Type B pancreatic cell (in vitro differentiated cells): ENCODE measurements at regions not wholly inside any gene's neighbourhood (a gene's known extent, or its start where the extent isn't known, plus 50 kb on each side); places are given as distances from the start of the nearest gene placed in this dataset.

ENCODE experiments used
- DNase-seq: peaks from one replicate; pipeline ENCODE4 v3.0.0; 2021; ENCODE audit warnings: mixed read lengths; ENCODE audit not compliant: unreplicated experiment; ENCODE audit errors: extremely low spot score
- H3K27ac Mint-ChIP-seq: 2 replicates; pipeline ENCODE4 v1.8.0; 2021; ENCODE audit warnings: mild to moderate bottlenecking, mixed read lengths
- H3K27me3 Mint-ChIP-seq: 2 replicates; pipeline ENCODE4 v1.8.0; 2021; ENCODE audit warnings: mixed read lengths
- H3K36me3 Mint-ChIP-seq: 2 replicates; pipeline ENCODE4 v1.8.0; 2021; ENCODE audit warnings: mixed read lengths
- H3K4me1 Mint-ChIP-seq: one replicate; pipeline ENCODE4 v1.8.0; 2021; ENCODE audit warnings: mixed read lengths; ENCODE audit not compliant: unreplicated experiment
- H3K4me3 Mint-ChIP-seq: 2 replicates; pipeline ENCODE4 v1.8.0; 2021; ENCODE audit warnings: mild to moderate bottlenecking, mixed read lengths
- H3K9me3 Mint-ChIP-seq: 2 replicates; pipeline ENCODE4 v1.8.0; 2021; ENCODE audit warnings: mixed read lengths
- TF ChIP-seq, protein P1 (sequence below): fragments of 200-600 bp; sonication (generic); conservative IDR thresholded peaks from 2 replicates; pipeline ENCODE4 v1.5.0; 2021; ENCODE audit warnings: antibody characterized with exemption, mild to moderate bottlenecking

DNA sequence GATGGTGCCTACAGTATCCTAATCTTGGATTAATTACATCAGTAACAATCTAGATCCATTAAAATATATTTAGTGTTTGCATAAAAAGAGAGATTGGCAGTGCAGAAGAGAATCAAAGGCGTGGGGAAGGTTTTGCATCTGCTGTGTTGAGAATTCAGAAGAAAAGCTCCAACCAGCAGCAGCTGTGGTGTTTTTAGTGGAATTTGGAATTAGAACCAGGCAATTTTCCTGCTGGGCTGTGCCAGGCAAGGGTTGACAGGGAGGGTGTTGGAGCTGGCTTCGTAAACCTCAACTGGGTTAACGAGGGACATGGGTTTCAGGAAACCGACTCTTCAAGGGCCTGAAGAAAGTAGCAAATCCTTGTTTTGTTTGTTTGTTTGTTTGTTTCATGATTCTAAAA is 107.8 kb upstream of the WSCD1 start:
- H3K4me3 Mint-ChIP-seq: no peak overlapping the region
- DNase-seq: no peak
- no peak overlapping the region for H3K27ac Mint-ChIP-seq

DNA sequence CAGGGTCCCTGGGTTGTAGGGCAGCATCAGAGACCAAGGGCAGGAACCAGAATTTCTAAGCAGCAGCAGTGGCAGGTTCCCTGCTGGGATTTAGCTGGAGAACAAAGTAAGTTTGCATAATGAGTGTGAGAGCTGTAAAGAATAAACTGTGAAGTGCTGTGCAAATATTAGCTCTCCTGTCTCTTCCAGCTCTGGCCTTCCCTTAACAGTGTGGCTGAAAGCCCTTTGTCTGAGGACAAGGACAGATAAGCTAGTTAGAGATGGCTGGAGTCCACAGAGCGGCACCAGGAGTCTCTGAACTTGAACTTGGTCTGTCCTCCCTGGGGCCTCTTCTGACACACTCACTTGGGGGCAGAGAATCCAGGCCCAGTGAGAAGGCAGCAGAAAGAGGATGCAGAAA is 98.2 kb upstream of the WSCD1 start:
- Mint-ChIP-seq H3K9me3 (peaks cover 8% of the 10 kb centered on the region), H3K4me3 (no peak overlapping the region), H3K27me3 (peaks cover 14% of the 10 kb centered on the region), H3K4me1 (peaks cover 9% of the 10 kb centered on the region), H3K36me3 (no peaks in the 10 kb centered on the region), H3K27ac (no peak overlapping the region)
- TF ChIP-seq, protein P1, sequence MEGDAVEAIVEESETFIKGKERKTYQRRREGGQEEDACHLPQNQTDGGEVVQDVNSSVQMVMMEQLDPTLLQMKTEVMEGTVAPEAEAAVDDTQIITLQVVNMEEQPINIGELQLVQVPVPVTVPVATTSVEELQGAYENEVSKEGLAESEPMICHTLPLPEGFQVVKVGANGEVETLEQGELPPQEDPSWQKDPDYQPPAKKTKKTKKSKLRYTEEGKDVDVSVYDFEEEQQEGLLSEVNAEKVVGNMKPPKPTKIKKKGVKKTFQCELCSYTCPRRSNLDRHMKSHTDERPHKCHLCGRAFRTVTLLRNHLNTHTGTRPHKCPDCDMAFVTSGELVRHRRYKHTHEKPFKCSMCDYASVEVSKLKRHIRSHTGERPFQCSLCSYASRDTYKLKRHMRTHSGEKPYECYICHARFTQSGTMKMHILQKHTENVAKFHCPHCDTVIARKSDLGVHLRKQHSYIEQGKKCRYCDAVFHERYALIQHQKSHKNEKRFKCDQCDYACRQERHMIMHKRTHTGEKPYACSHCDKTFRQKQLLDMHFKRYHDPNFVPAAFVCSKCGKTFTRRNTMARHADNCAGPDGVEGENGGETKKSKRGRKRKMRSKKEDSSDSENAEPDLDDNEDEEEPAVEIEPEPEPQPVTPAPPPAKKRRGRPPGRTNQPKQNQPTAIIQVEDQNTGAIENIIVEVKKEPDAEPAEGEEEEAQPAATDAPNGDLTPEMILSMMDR: no peak
- no peak for DNase-seq

More for the DNA sequence above, 107.8 kb upstream of the WSCD1 start:
- H3K36me3 Mint-ChIP-seq: no peaks in the 10 kb centered on the region
- H3K27me3 Mint-ChIP-seq: peaks cover 41% of the 10 kb centered on the region
- H3K9me3 Mint-ChIP-seq: peaks cover 16% of the 10 kb centered on the region
- no peaks in the 10 kb centered on the region for H3K4me1 Mint-ChIP-seq
- TF ChIP-seq, protein P1: no peak

DNA sequence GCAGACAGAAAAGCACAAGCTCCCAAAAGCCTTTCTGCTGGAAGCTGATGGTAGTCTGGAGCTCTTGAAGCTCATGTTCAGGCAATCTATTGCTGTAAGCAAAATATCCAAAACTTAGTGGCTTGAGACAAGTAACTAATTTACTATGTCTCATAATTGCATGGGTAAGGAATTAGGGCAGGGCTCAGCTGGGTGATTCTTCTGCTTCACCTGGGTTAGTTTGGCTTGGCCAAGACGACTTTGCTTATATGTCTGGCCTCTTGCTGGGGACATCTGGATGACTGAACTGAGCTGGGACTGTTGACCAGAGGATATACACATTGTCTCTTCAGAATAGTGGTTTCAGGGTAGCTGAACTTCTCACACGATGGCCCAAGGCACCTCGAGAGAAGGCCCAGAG is 96.8 kb upstream of the WSCD1 start:
- TF ChIP-seq, protein P1: no peak
- DNase-seq: no peak
- Mint-ChIP-seq H3K4me1 (peaks cover 9% of the 10 kb centered on the region), H3K27me3 (peaks cover 28% of the 10 kb centered on the region), H3K36me3 (no peaks in the 10 kb centered on the region), H3K4me3 (no peak overlapping the region), H3K27ac (no peak overlapping the region), H3K9me3 (peaks cover 1% of the 10 kb centered on the region)

DNA sequence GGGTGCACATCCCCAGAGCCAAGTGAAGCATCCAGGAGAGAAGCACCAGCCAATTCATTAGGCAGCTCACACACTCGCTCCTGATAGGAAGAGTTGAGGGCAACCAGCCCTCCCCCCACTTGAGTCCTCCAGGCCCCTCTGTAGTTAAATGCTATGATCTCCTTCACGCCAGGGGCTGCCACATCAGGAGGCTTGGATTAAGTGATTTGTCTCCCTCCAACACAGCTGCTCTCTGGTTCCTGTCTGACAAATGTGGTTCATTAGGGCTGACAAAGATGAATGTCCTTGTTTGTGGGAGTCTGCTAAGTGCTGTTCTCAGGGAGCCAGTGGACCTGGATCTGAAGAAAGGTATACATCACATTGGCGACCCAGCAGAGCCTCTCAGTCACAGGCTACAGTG is 94.5 kb upstream of the WSCD1 start:
- DNase-seq: no peak
- no peaks in the 10 kb centered on the region for H3K36me3 Mint-ChIP-seq
- H3K27me3 Mint-ChIP-seq: peaks cover 33% of the 10 kb centered on the region
- no peak overlapping the region for H3K27ac Mint-ChIP-seq
- H3K9me3 Mint-ChIP-seq: no peaks in the 10 kb centered on the region
- H3K4me3 Mint-ChIP-seq: no peak overlapping the region
- H3K4me1 Mint-ChIP-seq: peaks cover 9% of the 10 kb centered on the region
- TF ChIP-seq, protein P1: no peak

DNA sequence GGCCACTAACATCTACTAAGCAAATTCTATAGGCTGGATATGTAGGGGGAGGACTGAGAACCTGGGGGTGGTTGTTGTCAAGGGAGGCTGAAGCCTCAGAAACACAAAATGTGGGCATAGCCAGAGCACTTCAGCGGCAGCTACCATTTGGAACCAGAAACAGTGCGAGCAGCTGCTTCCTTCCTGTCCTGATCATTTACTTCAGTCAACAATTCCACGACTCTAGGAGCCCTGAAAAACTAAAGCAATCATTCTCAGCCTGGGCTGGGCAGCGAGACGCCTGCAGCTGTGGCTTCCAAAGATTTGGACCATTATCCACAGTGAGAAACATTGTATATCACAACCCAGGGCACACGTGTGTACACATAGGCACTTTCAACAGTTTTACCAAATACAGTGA is 93.9 kb upstream of the WSCD1 start:
- Mint-ChIP-seq H3K9me3 (no peaks in the 10 kb centered on the region), H3K27ac (no peak overlapping the region), H3K4me1 (peaks cover 9% of the 10 kb centered on the region), H3K27me3 (peaks cover 33% of the 10 kb centered on the region), H3K4me3 (no peak overlapping the region), H3K36me3 (no peaks in the 10 kb centered on the region)
- TF ChIP-seq, protein P1: no peak
- no peak for DNase-seq

DNA sequence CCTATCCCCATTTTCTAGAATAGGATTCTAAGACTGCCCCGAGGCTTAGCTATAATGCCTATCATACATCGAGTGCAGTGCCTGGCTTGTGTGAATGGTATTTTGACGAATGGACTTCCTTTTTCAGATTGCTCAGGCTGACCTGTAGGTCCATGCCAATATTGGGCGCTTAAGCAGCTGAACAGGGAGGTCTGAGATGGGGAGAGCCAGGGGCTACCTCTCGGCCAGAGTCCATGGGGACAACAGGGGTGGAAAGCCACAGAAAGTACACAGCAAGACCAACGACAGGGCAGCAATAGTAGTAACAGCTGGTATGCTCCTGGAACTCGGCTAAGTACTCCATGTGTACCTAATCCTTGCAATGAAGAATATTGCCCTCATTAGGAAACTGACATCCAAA is 91.7 kb upstream of the WSCD1 start:
- peaks cover 38% of the 10 kb centered on the region for H3K27me3 Mint-ChIP-seq
- no peak overlapping the region for H3K27ac Mint-ChIP-seq
- no peak overlapping the region for H3K4me3 Mint-ChIP-seq

More for the DNA sequence above, 91.7 kb upstream of the WSCD1 start:
- TF ChIP-seq, protein P1: no peak
- no peaks in the 10 kb centered on the region for H3K9me3 Mint-ChIP-seq
- H3K36me3 Mint-ChIP-seq: no peaks in the 10 kb centered on the region
- H3K4me1 Mint-ChIP-seq: peaks cover 9% of the 10 kb centered on the region
- no peak for DNase-seq
